HepG2 (cell line): ENCODE measurements at regions not wholly inside any gene's neighbourhood (a gene's known extent, or its start where the extent isn't known, plus 50 kb on each side); places are given as distances from the start of the nearest gene placed in this dataset.

Experiments
- ATAC-seq: fragments of 200-7000 bp; cut with Tn5 transposase; 3 replicates; pipeline ENCODE4 v1.9.1; 2020; ENCODE audit warnings: mild to moderate bottlenecking, moderate library complexity
- BruUV-seq: library from RNA; stranded (reverse); fragments of 400-500 nt; replicated peaks from 2 replicates; lab custom pipeline; 2021; lab: Mats Ljungman, UMichigan
- CTCF ChIA-PET: fragments of 300-600 bp; formaldehyde crosslinking; extraction: SDS; loops from one replicate; lab custom pipeline; 2021; ENCODE audit warnings: low total read pairs, inconsistent platforms, low intra/inter-chr PET ratio; lab: Yijun Ruan, JAX
- POLR2A ChIA-PET: fragments of 350-600 bp; sonication (Branson Sonifier 250); formaldehyde crosslinking; loops from one replicate; lab custom pipeline; 2020; ENCODE audit warnings: antibody characterized with exemption, inconsistent platforms; lab: Yijun Ruan, JAX
- DNase-seq: peaks from one replicate; pipeline ENCODE4 v3.0.0-alpha.2; 2015; ENCODE audit warnings: low spot score
- FAIRE-seq: peaks from 3 replicates; lab custom pipeline; 2011; peaks lifted over from hg19 to GRCh38; lab: Jason Lieb, UNC
- H2AFZ ChIP-seq: one replicate; pipeline ENCODE4 v1.6.1; 2011; ENCODE audit warnings: low read length, inconsistent platforms
- H3K27ac ChIP-seq: fragments of 300-600 bp; 3 replicates; pipeline ENCODE4 v1.8.0; 2011; ENCODE audit warnings: mixed run types, mild to moderate bottlenecking, mixed read lengths, low read length, inconsistent platforms; ENCODE audit not compliant: insufficient read depth; ENCODE audit errors: extremely low read length
- H3K27me3 ChIP-seq, 2 experiments: fragments of 200-600 bp in 1 of 2; 2 replicates in 1 of 2; 3 replicates in 1 of 2; pipeline versions ENCODE4 v1.6.0 to v1.8.0; 2011; ENCODE audit warnings: low read length in 2 of 2, mild to moderate bottlenecking in 2 of 2, moderate library complexity in 2 of 2, inconsistent platforms in 1 of 2; ENCODE audit not compliant: insufficient read depth in 2 of 2, control insufficient read depth in 1 of 2
- H3K36me3 ChIP-seq, 2 experiments: fragments of 200-600 bp in 1 of 2; replicated peaks in 1 of 2; 2 replicates in 1 of 2; 3 replicates in 1 of 2; pipeline versions ENCODE4 v1.5.1 to v1.8.0; 2011; ENCODE audit warnings: low read length in 2 of 2, inconsistent platforms in 1 of 2; ENCODE audit not compliant: insufficient read depth in 2 of 2, control insufficient read depth in 1 of 2
- H3K4me1 ChIP-seq: 2 replicates; pipeline ENCODE4 v1.5.1; 2012; ENCODE audit warnings: low read length, inconsistent platforms; ENCODE audit not compliant: insufficient read depth
- H3K4me2 ChIP-seq: 2 replicates; pipeline ENCODE4 v1.6.0; 2011; ENCODE audit warnings: low read depth, low read length, inconsistent platforms
- H3K4me3 ChIP-seq, 3 experiments: fragments of 200-600 bp in 1 of 3; sonication (generic), shearing (Covaris generic) in 1 of 3; replicated peaks in 1 of 3; 2 replicates each; pipeline ENCODE4 v1.5.1; 2011 to 2016; ENCODE audit warnings: low read length in 3 of 3, inconsistent platforms in 2 of 3, low read depth in 2 of 3, mild to moderate bottlenecking in 2 of 3, control low read depth in 1 of 3, mixed read lengths in 1 of 3; ENCODE audit not compliant: insufficient read depth in 1 of 3
- H3K79me2 ChIP-seq: one replicate; pipeline ENCODE4 v1.6.1; 2011; ENCODE audit warnings: low read length, inconsistent platforms; ENCODE audit not compliant: insufficient read depth
- H3K9ac ChIP-seq: 2 replicates; pipeline ENCODE4 v1.6.0; 2011; ENCODE audit warnings: mild to moderate bottlenecking, low read depth, low read length, inconsistent platforms; ENCODE audit not compliant: insufficient read depth
- H3K9me3 ChIP-seq: 2 replicates; pipeline ENCODE4 v1.5.1; 2012; ENCODE audit warnings: mild to moderate bottlenecking, low read length
- H4K20me1 ChIP-seq: 2 replicates; pipeline ENCODE4 v1.6.0; 2011; ENCODE audit warnings: inconsistent platforms, mild to moderate bottlenecking, low read length, moderate library complexity; ENCODE audit not compliant: insufficient read depth
- AHDC1 ChIP-seq: sonication (generic); formaldehyde crosslinking; IDR thresholded peaks from 2 replicates; pipeline ENCODE4 v1.5.1; 2020; ENCODE audit warnings: mild to moderate bottlenecking, missing genetic modification reagents, borderline replicate concordance
- FOSL1 ChIP-seq: sonication (generic); formaldehyde crosslinking; IDR thresholded peaks from 2 replicates; pipeline ENCODE4 v1.9.0; 2021; ENCODE audit warnings: missing genetic modification reagents, borderline replicate concordance
- HNRNPK ChIP-seq: fragments of 200-400 bp; formaldehyde crosslinking; IDR thresholded peaks from 2 replicates; pipeline ENCODE4 v1.6.1; 2018; ENCODE audit warnings: low read length, low read depth, moderate library complexity, mild to moderate bottlenecking; ENCODE audit not compliant: poor library complexity, severe bottlenecking
- KAT2B ChIP-seq: fragments of 150-350 bp; IDR thresholded peaks from 2 replicates; pipeline ENCODE4 v1.6.1; 2014; ENCODE audit warnings: low read depth, low read length, borderline replicate concordance
- KAT7 ChIP-seq: IDR thresholded peaks from 2 replicates; pipeline ENCODE4 v1.6.1; 2018; ENCODE audit warnings: borderline replicate concordance, missing compliant biosample characterization
- KMT2B ChIP-seq: IDR thresholded peaks from 2 replicates; pipeline ENCODE4 v1.6.1; 2016; ENCODE audit warnings: missing genetic modification reagents, missing compliant biosample characterization
- MAFG ChIP-seq: sonication (generic); formaldehyde crosslinking; IDR thresholded peaks from 2 replicates; pipeline ENCODE4 v1.5.1; 2020; ENCODE audit warnings: mild to moderate bottlenecking, missing genetic modification reagents
- ONECUT2 ChIP-seq: sonication (generic); formaldehyde crosslinking; IDR thresholded peaks from 2 replicates; pipeline ENCODE4 v1.4.0; 2020; ENCODE audit warnings: missing genetic modification reagents
- TRIM22 ChIP-seq: fragments of 450-650 bp; IDR thresholded peaks from 2 replicates; pipeline ENCODE4 v1.6.1; 2017
- ZFP62 ChIP-seq: sonication (generic); formaldehyde crosslinking; IDR thresholded peaks from 2 replicates; pipeline ENCODE4 v1.4.0; 2020; ENCODE audit warnings: missing genetic modification reagents
- ZNF138 ChIP-seq: sonication (generic); formaldehyde crosslinking; IDR thresholded peaks from 2 replicates; pipeline ENCODE4 v1.5.0; 2020; ENCODE audit warnings: mild to moderate bottlenecking, low read depth, missing genetic modification reagents
- ZNF724P ChIP-seq: sonication (generic); formaldehyde crosslinking; IDR thresholded peaks from 2 replicates; pipeline ENCODE4 v1.8.0; 2022; ENCODE audit warnings: missing genetic modification reagents, borderline replicate concordance
- ZNF75D ChIP-seq: sonication (generic); formaldehyde crosslinking; IDR thresholded peaks from 2 replicates; pipeline ENCODE4 v1.8.1; 2023; ENCODE audit warnings: missing genetic modification reagents, mild to moderate bottlenecking, borderline replicate concordance
- ZNF788 ChIP-seq: sonication (generic); formaldehyde crosslinking; IDR thresholded peaks from 2 replicates; pipeline ENCODE4 v1.5.0; 2020; ENCODE audit warnings: mild to moderate bottlenecking, missing genetic modification reagents, borderline replicate concordance
- WGBS: methylation state at CpG from one replicate; pipeline ENCODE4 v1.1.6; 2017; ENCODE audit warnings: low lambda C conversion rate; 5-methylcytosine and 5-hydroxymethylcytosine counted together
- in situ Hi-C: cut with HindIII; loops from 2 replicates; pipeline ENCODE4 v1.10.0; 2017; ENCODE audit warnings: low pct_unique_long_range_greater_than_20kb; ENCODE audit not compliant: extremely low pct_ligation_motif_present
- intact Hi-C: fragments of 100-400 bp; cut with micrococcal nuclease; formaldehyde crosslinking; loops from one replicate; pipeline ENCODE4 v1.10.0; 2022; ENCODE audit not compliant: unreplicated experiment

DNA sequence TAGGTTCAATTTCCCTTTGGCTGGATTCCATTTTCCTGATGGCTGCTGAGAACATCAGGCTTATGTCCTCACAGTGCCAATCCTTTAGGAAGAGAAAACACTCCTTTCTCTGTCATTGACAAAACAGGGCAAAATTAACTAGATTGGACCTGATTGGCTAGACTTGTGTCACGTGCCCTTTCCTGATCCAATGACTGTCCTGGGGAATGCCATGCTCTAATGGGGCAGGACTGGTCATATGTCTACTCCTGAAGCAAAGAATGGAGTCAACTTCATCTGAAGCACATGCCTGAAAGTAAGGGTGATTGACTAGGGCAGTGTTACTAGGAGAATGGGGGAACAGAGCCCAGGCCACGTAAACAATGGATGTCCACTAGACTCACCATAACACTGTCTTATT is 220.4 kb downstream of the KDR start:
- no TSS peak for BruUV-seq
- no peak overlapping the region for H3K4me3 ChIP-seq
- no peak for FAIRE-seq
- intact Hi-C loops (no loop called here), in situ Hi-C loops (no loop called here)
- no peaks in the 10 kb centered on the region for H3K36me3 ChIP-seq
- no peak overlapping the region for H3K27ac ChIP-seq
- no peak for TF ChIP-seq KAT2B
- no peak for TF ChIP-seq ZNF138
- TF ChIP-seq TRIM22: no peak
- no peak for TF ChIP-seq FOSL1 (CRISPR knock-in tag)
- no peak for TF ChIP-seq KMT2B (CRISPR knock-in tag)
- no peak for TF ChIP-seq ZNF75D (CRISPR knock-in tag)
- no peak for TF ChIP-seq ZFP62 (CRISPR knock-in tag)
- no peak for TF ChIP-seq ONECUT2 (CRISPR knock-in tag)
- no peak for TF ChIP-seq ZNF788 (CRISPR knock-in tag)
- no peak for TF ChIP-seq MAFG
- TF ChIP-seq KAT7: no peak
- TF ChIP-seq AHDC1 (CRISPR knock-in tag): no peak
- TF ChIP-seq HNRNPK: no peak
- TF ChIP-seq ZNF724P: no peak
- no peak for DNase-seq
- no peak for ATAC-seq
- no peak overlapping the region for H3K4me2 ChIP-seq
- H3K27me3 ChIP-seq: no peaks in the 10 kb centered on the region
- H3K4me1 ChIP-seq: no peaks in the 10 kb centered on the region
- no peak overlapping the region for H2AFZ ChIP-seq
- H4K20me1 ChIP-seq: no peaks in the 10 kb centered on the region
- POLR2A ChIA-PET: no interaction called here
- 0% methylated on average over 2 of the region's 2 CpGs for WGBS
- CTCF ChIA-PET: no interaction called here
- no peaks in the 10 kb centered on the region for H3K79me2 ChIP-seq
- H3K9me3 ChIP-seq: peaks cover 4% of the 10 kb centered on the region; the same call in 1 of the 2 replicates
- H3K9ac ChIP-seq: no peak overlapping the region
